ENCODE measurements at regions not wholly inside any gene's neighbourhood (a gene's known extent, or its start where the extent isn't known, plus 50 kb on each side); places are given as distances from the start of the nearest gene placed in this dataset.

GRCh38 chr11:45384711-45385241 lies 98.6 kb upstream of the SYT13 start:
- no peak for DNase-seq (ENCODE audit: low read depth, low spot score)
- TF ChIP-seq CTCF (IDR thresholded peaks at IDR 0.05) (no peak), POLR2AphosphoS5 (IDR thresholded peaks at IDR 0.05; ENCODE audit: low read depth, low read length) (no peak), TCF7L2 (IDR thresholded peaks at IDR 0.05; ENCODE audit: low read depth, low read length) (no peak), REST (IDR thresholded peaks at IDR 0.05; ENCODE audit: insufficient read depth in 1 of 2, low read depth in 2 of 2, low read length in 1 of 2) (no peak), SIN3A (IDR thresholded peaks at IDR 0.05; ENCODE audit: borderline replicate concordance, insufficient read depth, low read depth, low read length) (no peak)
- no TSS peak for BruUV-seq (replicated peaks)
- Histone ChIP-seq H3K9me3 (ENCODE audit: control insufficient read depth, insufficient read depth, low read depth, low read length) (no peaks in the 10 kb centered on the region), H3K36me3 (ENCODE audit: control insufficient read depth, insufficient read depth, low read length) (no peaks in the 10 kb centered on the region), H3K4me3 (ENCODE audit: low read depth in 2 of 2, low read length in 2 of 2) (no peak overlapping the region), H3K27me3 (ENCODE audit: control insufficient read depth, insufficient read depth, low read length) (peaks cover 2% of the 10 kb centered on the region; the same call in 1 of the 2 replicates), H3K4me1 (ENCODE audit: control insufficient read depth, insufficient read depth, low read length) (no peaks in the 10 kb centered on the region), H3K27ac (ENCODE audit: low read length) (no peak overlapping the region)
- intact Hi-C loops (cut with micrococcal nuclease; ENCODE audit: unreplicated experiment) (no loop called here), in situ Hi-C loops (cut with HindIII; ENCODE audit: low pct_unique_long_range_greater_than_20kb, low sequenced_read_pairs) (no loop called here)
- ChIA-PET CTCF (no interaction called here), POLR2A (no interaction called here)
- no peak for ATAC-seq

GRCh38 chr11:45384016-45384415 lies 97.9 kb upstream of the SYT13 start:
- ChIA-PET CTCF (no interaction called here), POLR2A (no interaction called here)
- Histone ChIP-seq H3K36me3 (ENCODE audit: control insufficient read depth, insufficient read depth, low read length) (no peaks in the 10 kb centered on the region), H3K27ac (ENCODE audit: low read length) (no peak overlapping the region), H3K4me1 (ENCODE audit: control insufficient read depth, insufficient read depth, low read length) (no peaks in the 10 kb centered on the region), H3K27me3 (ENCODE audit: control insufficient read depth, insufficient read depth, low read length) (peaks cover 2% of the 10 kb centered on the region; the same call in 1 of the 2 replicates), H3K4me3 (ENCODE audit: low read depth in 2 of 2, low read length in 2 of 2) (no peak overlapping the region), H3K9me3 (ENCODE audit: control insufficient read depth, insufficient read depth, low read depth, low read length) (no peaks in the 10 kb centered on the region)
- intact Hi-C loops (cut with micrococcal nuclease; ENCODE audit: unreplicated experiment) (no loop called here), in situ Hi-C loops (cut with HindIII; ENCODE audit: low pct_unique_long_range_greater_than_20kb, low sequenced_read_pairs) (no loop called here)
- no peak for TF ChIP-seq POLR2AphosphoS5 (IDR thresholded peaks at IDR 0.05; ENCODE audit: low read depth, low read length)
- TF ChIP-seq REST (IDR thresholded peaks at IDR 0.05; ENCODE audit: insufficient read depth in 1 of 2, low read depth in 2 of 2, low read length in 1 of 2): no peak
- TF ChIP-seq TCF7L2 (IDR thresholded peaks at IDR 0.05; ENCODE audit: low read depth, low read length): no peak
- no peak for TF ChIP-seq CTCF (IDR thresholded peaks at IDR 0.05)
- no peak for TF ChIP-seq SIN3A (IDR thresholded peaks at IDR 0.05; ENCODE audit: borderline replicate concordance, insufficient read depth, low read depth, low read length)
- ATAC-seq (no peak), DNase-seq (ENCODE audit: low read depth, low spot score) (no peak)
- BruUV-seq (replicated peaks): no TSS peak

Measured in Panc1 (cell line).